HCT116 (cell line): ENCODE measurements at regions not wholly inside any gene's neighbourhood (a gene's known extent, or its start where the extent isn't known, plus 50 kb on each side); places are given as distances from the start of the nearest gene placed in this dataset.

Source experiments
- ATAC-seq: fragments of 200-7000 bp; cut with Tn5 transposase; 2 replicates; pipeline ENCODE4 v1.9.1; 2020; ENCODE audit warnings: mild to moderate bottlenecking, moderate library complexity
- BruUV-seq: library from RNA; stranded (reverse); fragments of 400-500 nt; replicated peaks from 2 replicates; lab custom pipeline; 2021; lab: Mats Ljungman, UMichigan
- CTCF ChIA-PET: fragments of 300-600 bp; sonication (Branson Sonifier 250); formaldehyde crosslinking; loops from one replicate; lab custom pipeline; 2021; ENCODE audit warnings: antibody characterized with exemption; lab: Charles Lee
- POLR2A ChIA-PET: fragments of 300-600, 350-600 bp; sonication (Branson Sonifier 250); formaldehyde crosslinking; loops from one replicate; lab custom pipeline; 2021; ENCODE audit warnings: antibody characterized with exemption; lab: Charles Lee
- RAD21 ChIA-PET, 2 experiments: fragments of 300-600 bp; sonication (Branson Sonifier 250); formaldehyde crosslinking; loops; one replicate each; lab custom pipeline; 2023; ENCODE audit warnings: low total read pairs in 2 of 2; ENCODE audit not compliant: uncharacterized antibody in 2 of 2, unreplicated experiment in 2 of 2, low non-redundant PET in 1 of 2; lab: Charles Lee
- DNase-seq: peaks from one replicate; pipeline ENCODE4 v3.0.0-alpha.2; 2010; ENCODE audit warnings: low read depth, low spot score
- H2AFZ ChIP-seq: fragments of 200-600 bp; shearing (Covaris generic), sonication (generic); 2 replicates; pipeline ENCODE4 v1.6.1; 2017; ENCODE audit warnings: low read depth, mixed run types, mixed read lengths, antibody characterized with exemption, low read length; ENCODE audit not compliant: poor library complexity, severe bottlenecking
- H3K27ac ChIP-seq: 2 replicates; pipeline ENCODE4 v1.5.1; 2012; ENCODE audit warnings: low read depth, low read length
- H3K27me3 ChIP-seq: fragments of 200-600 bp; sonication (generic); 2 replicates; pipeline ENCODE4 v1.6.1; 2016; ENCODE audit warnings: mixed run types, low read length, mixed read lengths; ENCODE audit not compliant: insufficient read depth
- H3K36me3 ChIP-seq, 2 experiments: fragments of 200-500 bp in 1 of 2; fragments of 200-600 bp in 1 of 2; sonication (Bioruptor generic) in 1 of 2; sonication (generic) in 1 of 2; 2 replicates each; pipeline versions ENCODE4 v1.5.1 to v1.6.1; 2014 to 2016; ENCODE audit warnings: low read length in 2 of 2, inconsistent platforms in 1 of 2, mixed read lengths in 1 of 2, mixed run types in 1 of 2; ENCODE audit not compliant: insufficient read depth in 2 of 2, control insufficient read depth in 1 of 2
- H3K4me1 ChIP-seq, 2 experiments: fragments of 200-600 bp in 1 of 2; sonication (generic) in 1 of 2; 2 replicates each; pipeline versions ENCODE4 v1.5.1 to v1.6.1; 2012 to 2017; ENCODE audit warnings: low read length in 2 of 2, inconsistent platforms in 1 of 2, mild to moderate bottlenecking in 1 of 2, mixed read lengths in 1 of 2, mixed run types in 1 of 2, moderate library complexity in 1 of 2; ENCODE audit not compliant: insufficient read depth in 2 of 2, control insufficient read depth in 1 of 2
- H3K4me2 ChIP-seq: fragments of 200-600 bp; sonication (generic); 2 replicates; pipeline ENCODE4 v1.6.1; 2017; ENCODE audit warnings: mixed run types, low read length, mixed read lengths
- H3K4me3 ChIP-seq, 2 experiments: fragments of 200-600 bp in 1 of 2; sonication (generic) in 1 of 2; replicated peaks in 1 of 2; 2 replicates each; pipeline ENCODE4 v1.5.1; 2011 to 2016; ENCODE audit warnings: low read length in 2 of 2, control low read depth in 1 of 2, low read depth in 1 of 2, mild to moderate bottlenecking in 1 of 2, mixed read lengths in 1 of 2, mixed run types in 1 of 2
- H3K79me2 ChIP-seq: fragments of 200-600 bp; sonication (generic); 2 replicates; pipeline ENCODE4 v1.6.1; 2017; ENCODE audit warnings: mild to moderate bottlenecking, mixed run types, low read length, moderate library complexity, mixed read lengths; ENCODE audit not compliant: insufficient read depth
- H3K9ac ChIP-seq: fragments of 200-600 bp; sonication (generic); 2 replicates; pipeline ENCODE4 v1.6.1; 2016; ENCODE audit warnings: low read length, mixed read lengths
- H3K9me2 ChIP-seq: fragments of 200-600 bp; sonication (generic), shearing (Covaris generic); 2 replicates; pipeline ENCODE4 v1.6.1; 2017; ENCODE audit warnings: mixed run types, mild to moderate bottlenecking, moderate library complexity; ENCODE audit not compliant: insufficient read depth
- H3K9me3 ChIP-seq, 2 experiments: fragments of 200-500 bp in 1 of 2; fragments of 200-600 bp in 1 of 2; sonication (Bioruptor generic) in 1 of 2; sonication (generic) in 1 of 2; 2 replicates each; pipeline ENCODE4 v1.6.1; 2014 to 2017; ENCODE audit warnings: low read length in 2 of 2, mixed read lengths in 2 of 2, inconsistent platforms in 1 of 2, low read depth in 1 of 2, mild to moderate bottlenecking in 1 of 2, mixed run types in 1 of 2, moderate library complexity in 1 of 2; ENCODE audit not compliant: control insufficient read depth in 1 of 2, insufficient read depth in 1 of 2
- H4K20me1 ChIP-seq: fragments of 200-600 bp; sonication (generic), shearing (Covaris generic); 2 replicates; pipeline ENCODE4 v1.6.1; 2017; ENCODE audit warnings: mixed run types, mild to moderate bottlenecking, moderate library complexity; ENCODE audit not compliant: insufficient read depth
- ATF3 ChIP-seq: IDR thresholded peaks from 2 replicates; pipeline ENCODE4 v1.6.1; 2012
- CBX3 ChIP-seq: IDR thresholded peaks from 2 replicates; pipeline ENCODE4 v1.6.1; 2012; ENCODE audit warnings: low read depth
- EGR1 ChIP-seq: IDR thresholded peaks from 2 replicates; pipeline ENCODE4 v1.6.1; 2012; ENCODE audit warnings: low read depth
- ELF1 ChIP-seq: IDR thresholded peaks from 2 replicates; pipeline ENCODE4 v1.6.1; 2012; ENCODE audit warnings: low read depth, borderline replicate concordance
- EZH2 ChIP-seq: fragments of 200-600 bp; sonication (generic); IDR thresholded peaks from 2 replicates; pipeline ENCODE4 v1.6.1; 2017; ENCODE audit warnings: antibody characterized with exemption, mixed run types
- MAX ChIP-seq: IDR thresholded peaks from 2 replicates; pipeline ENCODE4 v1.6.1; 2012
- POLR2AphosphoS5 ChIP-seq: IDR thresholded peaks from 2 replicates; pipeline ENCODE4 v1.6.1; 2011; ENCODE audit warnings: mild to moderate bottlenecking, low read depth, low read length, moderate library complexity
- RAD21 ChIP-seq: IDR thresholded peaks from 2 replicates; pipeline ENCODE4 v1.6.1; 2012; ENCODE audit warnings: low read depth, mild to moderate bottlenecking
- SP1 ChIP-seq: IDR thresholded peaks from 2 replicates; pipeline ENCODE4 v1.6.1; 2012; ENCODE audit warnings: low read depth
- TCF7L2 ChIP-seq: IDR thresholded peaks from 2 replicates; pipeline ENCODE4 v1.7.0; 2011; ENCODE audit warnings: borderline replicate concordance, inconsistent platforms; ENCODE audit not compliant: insufficient read depth, insufficient read length; ENCODE audit errors: extremely low read depth
- YY1 ChIP-seq: IDR thresholded peaks from 2 replicates; pipeline ENCODE4 v1.6.1; 2011; ENCODE audit warnings: low read length, low read depth, moderate library complexity, mild to moderate bottlenecking; ENCODE audit not compliant: insufficient replicate concordance; ENCODE audit errors: extremely low read depth
- ZNF274 ChIP-seq: fragments of 200-500 bp; sonication (Bioruptor generic); IDR thresholded peaks from 2 replicates; pipeline ENCODE4 v1.6.1; 2014; ENCODE audit warnings: mild to moderate bottlenecking, low read depth, low read length, inconsistent platforms
- intact Hi-C: fragments of 100-400 bp; cut with micrococcal nuclease; formaldehyde crosslinking; loops from 2 replicates; pipeline ENCODE4 v1.10.0; 2022

DNA sequence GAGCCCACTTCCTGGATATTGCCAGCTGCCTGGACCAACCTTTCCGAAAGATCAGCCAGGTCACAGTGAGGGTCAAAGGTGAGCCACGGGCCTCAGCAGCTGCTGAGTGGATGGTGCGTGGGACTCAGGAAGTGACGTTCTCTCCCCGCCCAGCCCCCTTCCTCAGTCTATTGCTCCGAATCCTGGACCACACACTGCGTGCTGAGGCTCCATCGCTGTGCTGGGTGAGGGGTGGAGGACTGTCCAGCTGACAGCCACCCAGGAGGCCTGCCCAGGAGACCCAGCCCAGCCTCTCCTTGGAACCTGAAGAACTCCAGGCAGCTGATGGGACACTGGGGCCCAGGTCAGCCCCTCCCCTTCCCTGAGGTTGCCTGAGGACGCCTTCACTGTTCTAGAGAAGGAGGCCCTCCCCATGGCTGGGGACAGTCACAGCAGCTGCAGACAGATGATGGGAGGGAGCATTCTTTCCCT is 94.4 kb upstream of the CD93 start:
- no peak for ATAC-seq
- BruUV-seq = no TSS peak
- no peaks in the 10 kb centered on the region for H3K9me3 ChIP-seq
- H3K79me2 ChIP-seq = no peaks in the 10 kb centered on the region
- CTCF ChIA-PET = no interaction called here
- H3K4me1 ChIP-seq = no peaks in the 10 kb centered on the region
- H3K4me2 ChIP-seq = no peak overlapping the region
- H3K36me3 ChIP-seq = no peaks in the 10 kb centered on the region
- no peak for DNase-seq
- intact Hi-C loops = no loop called here
- H3K27me3 ChIP-seq = peaks cover 2% of the 10 kb centered on the region; the same call in 1 of the 2 replicates
- RAD21 ChIA-PET = no interaction called here
- no peak overlapping the region for H3K9ac ChIP-seq
- no peak overlapping the region for H3K27ac ChIP-seq
- no peaks in the 10 kb centered on the region for H3K9me2 ChIP-seq
- no peak overlapping the region for H3K4me3 ChIP-seq
- POLR2A ChIA-PET = no interaction called here
- no peak overlapping the region for H2AFZ ChIP-seq
- TF ChIP-seq POLR2AphosphoS5 (no peak), ATF3 (no peak), SP1 (no peak), RAD21 (no peak), ELF1 (no peak), TCF7L2 (no peak), MAX (no peak), EZH2 (no peak)
- no peaks in the 10 kb centered on the region for H4K20me1 ChIP-seq

DNA sequence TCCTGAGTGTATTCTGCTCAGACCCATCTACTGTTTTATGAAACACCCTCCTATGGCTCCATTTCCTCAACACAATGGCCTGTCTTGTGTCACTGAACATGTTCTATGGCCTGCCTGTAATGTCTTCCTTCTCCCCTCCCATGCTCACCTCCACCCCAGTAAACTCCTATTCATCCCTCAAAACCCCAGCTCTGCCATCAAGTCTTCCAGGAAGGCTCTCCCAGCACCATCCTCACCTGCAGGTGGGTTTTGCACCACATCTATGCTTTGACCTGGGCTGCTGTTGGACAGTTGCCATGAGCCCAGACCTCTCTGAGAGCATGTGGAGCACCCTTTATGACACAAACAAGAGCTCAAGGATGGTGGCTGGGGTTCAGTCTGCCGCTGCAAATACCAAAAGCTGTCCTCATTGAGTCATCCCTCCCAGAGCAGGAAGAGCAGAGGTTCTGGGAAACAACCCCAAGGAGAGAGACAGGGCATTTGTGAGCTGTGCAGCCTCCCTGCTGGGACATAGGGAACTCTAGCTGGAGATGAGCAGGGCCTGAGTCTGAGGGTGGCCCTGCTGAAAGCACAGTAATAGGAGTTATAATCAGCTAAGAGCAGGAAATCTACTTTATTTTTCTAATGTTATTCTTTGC is 93.8 kb upstream of the CD93 start:
- H3K4me3 ChIP-seq = no peak overlapping the region
- DNase-seq = no peak
- no peak overlapping the region for H3K9ac ChIP-seq
- H4K20me1 ChIP-seq = no peaks in the 10 kb centered on the region
- H3K9me3 ChIP-seq = no peaks in the 10 kb centered on the region
- ChIA-PET POLR2A (no interaction called here), CTCF (interaction anchor here (1.3 kb wide), 1 partner anchor 22 kb away, joined by 5 read pairs; no protein-coding TSS in a partner anchor), RAD21 (no interaction called here)
- no peak overlapping the region for H3K4me2 ChIP-seq
- no TSS peak for BruUV-seq
- H2AFZ ChIP-seq = no peak overlapping the region
- no peak overlapping the region for H3K27ac ChIP-seq
- no peak for ATAC-seq
- H3K36me3 ChIP-seq = no peaks in the 10 kb centered on the region
- intact Hi-C loops = no loop called here
- peaks cover 8% of the 10 kb centered on the region; the same call in 1 of the 2 replicates for H3K27me3 ChIP-seq
- H3K4me1 ChIP-seq = no peaks in the 10 kb centered on the region
- H3K79me2 ChIP-seq = no peaks in the 10 kb centered on the region
- TF ChIP-seq CBX3 (no peak), MAX (no peak), ZNF274 (no peak), YY1 (no peak), EGR1 (no peak)
- TF ChIP-seq, all 23 proteins: peak for 0
- no peaks in the 10 kb centered on the region for H3K9me2 ChIP-seq
